WTC11 (cell line): ENCODE measurements at regions not wholly inside any gene's neighbourhood (a gene's known extent, or its start where the extent isn't known, plus 50 kb on each side); places are given as distances from the start of the nearest gene placed in this dataset.

ENCODE experiments used
- ATAC-seq: fragments of 200-7000 bp; cut with Tn5 transposase; 2 replicates; pipeline ENCODE4 v1.10.0; 2021; ENCODE audit warnings: mild to moderate bottlenecking, moderate library complexity
- CTCF ChIA-PET: fragments of 300-600 bp; sonication (Branson Sonifier 250); formaldehyde crosslinking; loops from one replicate; lab custom pipeline; 2021; ENCODE audit warnings: antibody characterized with exemption; lab: Charles Lee
- POLR2A ChIA-PET: fragments of 350-600 bp; sonication (Branson Sonifier 250); formaldehyde crosslinking; loops from one replicate; lab custom pipeline; 2021; ENCODE audit warnings: antibody characterized with exemption; lab: Charles Lee
- DNase-seq: peaks from one replicate; pipeline ENCODE4 v3.0.0; 2021; ENCODE audit warnings: low spot score
- H3K27ac Mint-ChIP-seq: 2 replicates; pipeline ENCODE4 v1.8.0; 2021; ENCODE audit warnings: mixed read lengths
- H3K27me3 Mint-ChIP-seq: 2 replicates; pipeline ENCODE4 v1.8.0; 2021; ENCODE audit warnings: low read depth, mild to moderate bottlenecking, moderate library complexity, mixed read lengths
- H3K36me3 Mint-ChIP-seq: 2 replicates; pipeline ENCODE4 v1.8.0; 2021; ENCODE audit warnings: mixed read lengths
- H3K4me1 Mint-ChIP-seq: 2 replicates; pipeline ENCODE4 v1.8.0; 2022; ENCODE audit warnings: mixed read lengths
- H3K4me3 Mint-ChIP-seq: 2 replicates; pipeline ENCODE4 v1.8.0; 2021; ENCODE audit warnings: mild to moderate bottlenecking, moderate library complexity, mixed read lengths
- H3K9me3 Mint-ChIP-seq: 2 replicates; pipeline ENCODE4 v1.8.0; 2021; ENCODE audit warnings: mixed read lengths
- AR ChIP-seq: fragments of 250-450 bp; sonication (Bioruptor Pico); IDR thresholded peaks from 2 replicates; pipeline ENCODE4 v1.9.0; 2021; ENCODE audit warnings: mild to moderate bottlenecking
- ATF6 ChIP-seq: sonication (generic); formaldehyde crosslinking; IDR thresholded peaks from 2 replicates; pipeline ENCODE4 v1.8.1; 2023; ENCODE audit warnings: mild to moderate bottlenecking, missing genetic modification reagents
- FOXP1 ChIP-seq: sonication (generic); formaldehyde crosslinking; IDR thresholded peaks from 2 replicates; pipeline ENCODE4 v1.8.0; 2022; ENCODE audit warnings: missing genetic modification reagents, mild to moderate bottlenecking, moderate library complexity, borderline replicate concordance
- JAZF1 ChIP-seq: fragments of 250-450 bp; sonication (Bioruptor Pico); IDR thresholded peaks from 2 replicates; pipeline ENCODE4 v1.9.0; 2021; ENCODE audit warnings: moderate library complexity, mild to moderate bottlenecking, inconsistent platforms
- JUN ChIP-seq: sonication (generic); formaldehyde crosslinking; IDR thresholded peaks from 2 replicates; pipeline ENCODE4 v1.8.0; 2023; ENCODE audit warnings: mild to moderate bottlenecking, missing genetic modification reagents
- NFE2L1 ChIP-seq: sonication (generic); formaldehyde crosslinking; IDR thresholded peaks from 2 replicates; pipeline ENCODE4 v1.8.1; 2023; ENCODE audit warnings: missing genetic modification reagents
- NR2C2 ChIP-seq: sonication (generic); formaldehyde crosslinking; IDR thresholded peaks from 2 replicates; pipeline ENCODE4 v1.8.0; 2022; ENCODE audit warnings: mild to moderate bottlenecking, missing genetic modification reagents
- TCF7 ChIP-seq: sonication (generic); formaldehyde crosslinking; IDR thresholded peaks from 2 replicates; pipeline ENCODE4 v1.8.0; 2022; ENCODE audit warnings: mild to moderate bottlenecking, low read depth, missing genetic modification reagents, moderate library complexity
- ZNF121 ChIP-seq: sonication (generic); formaldehyde crosslinking; IDR thresholded peaks from 2 replicates; pipeline ENCODE4 v1.8.0; 2023; ENCODE audit warnings: missing genetic modification reagents
- ZNF219 ChIP-seq: sonication (generic); formaldehyde crosslinking; IDR thresholded peaks from 2 replicates; pipeline ENCODE4 v1.8.0; 2023; ENCODE audit warnings: missing genetic modification reagents, mild to moderate bottlenecking, borderline replicate concordance
- ZNF425 ChIP-seq: fragments of 250-450 bp; sonication (Bioruptor Pico); conservative IDR thresholded peaks from 2 replicates; pipeline ENCODE4 v1.9.0; 2021; ENCODE audit warnings: mild to moderate bottlenecking
- TF ChIP-seq, protein P1 (sequence below): sonication (generic); formaldehyde crosslinking; IDR thresholded peaks from 2 replicates; pipeline ENCODE4 v1.8.1; 2023; ENCODE audit warnings: mild to moderate bottlenecking, missing genetic modification reagents, moderate library complexity
- TF ChIP-seq, protein P2 (sequence below): sonication (generic); formaldehyde crosslinking; IDR thresholded peaks from 2 replicates; pipeline ENCODE4 v1.8.0; 2022; ENCODE audit warnings: mild to moderate bottlenecking, missing genetic modification reagents
- TF ChIP-seq, protein P3 (sequence below): sonication (generic); formaldehyde crosslinking; conservative IDR thresholded peaks from 2 replicates; pipeline ENCODE4 v1.8.1; 2023; ENCODE audit warnings: mild to moderate bottlenecking, low read depth, missing genetic modification reagents, moderate library complexity

DNA sequence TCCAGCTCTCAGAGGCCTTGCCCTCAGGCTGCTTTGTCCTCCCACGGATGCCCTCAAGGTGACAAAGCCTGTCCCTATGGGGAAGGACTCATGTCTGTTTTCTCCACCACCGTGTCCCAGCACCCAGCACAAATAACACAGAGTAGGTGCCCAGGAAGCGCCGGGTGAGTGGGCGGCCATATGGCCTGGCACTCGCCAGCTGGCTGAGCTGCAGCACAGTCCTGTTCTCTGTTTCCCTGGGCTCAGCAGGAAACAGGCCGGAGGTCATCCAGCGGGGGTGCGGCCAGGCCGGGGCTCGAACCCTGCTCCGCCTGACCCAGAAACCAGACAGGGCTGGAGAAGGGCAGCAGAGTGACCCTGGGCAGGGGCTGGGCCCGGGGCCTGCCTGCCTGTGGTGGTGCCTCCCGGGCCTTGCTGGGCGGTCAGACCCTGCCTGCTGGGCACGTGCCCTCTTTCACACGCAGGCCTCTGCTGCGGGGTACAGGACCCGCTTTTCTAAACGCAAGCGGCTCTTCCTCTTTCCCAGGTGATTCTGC lies 139.0 kb upstream of the CIBAR2 start:
- Mint-ChIP-seq H3K27me3 (no peaks in the 10 kb centered on the region; the same call in 1 of the 2 replicates), H3K9me3 (no peaks in the 10 kb centered on the region), H3K4me1 (peaks cover 3% of the 10 kb centered on the region), H3K27ac (0 out of 2 replicates have a peak overlapping the region, but pooled peaks have one; percentile 23), H3K4me3 (no peak overlapping the region), H3K36me3 (no peaks in the 10 kb centered on the region)
- DNase-seq (no peak), ATAC-seq (no peak)
- ChIA-PET CTCF (interaction anchor here (0.6 to 4.3 kb wide), 7 partner anchors 11 to 136 kb away, joined by 3 to 41 read pairs (median 14); no protein-coding TSS in a partner anchor), POLR2A (no interaction called here)
- no peak for TF ChIP-seq ATF6 (CRISPR knock-in tag)
- no peak for TF ChIP-seq AR (CRISPR knock-in tag)
- TF ChIP-seq ZNF425 (CRISPR knock-in tag): no peak
- no peak for TF ChIP-seq JUN (CRISPR knock-in tag)
- TF ChIP-seq, protein P1, sequence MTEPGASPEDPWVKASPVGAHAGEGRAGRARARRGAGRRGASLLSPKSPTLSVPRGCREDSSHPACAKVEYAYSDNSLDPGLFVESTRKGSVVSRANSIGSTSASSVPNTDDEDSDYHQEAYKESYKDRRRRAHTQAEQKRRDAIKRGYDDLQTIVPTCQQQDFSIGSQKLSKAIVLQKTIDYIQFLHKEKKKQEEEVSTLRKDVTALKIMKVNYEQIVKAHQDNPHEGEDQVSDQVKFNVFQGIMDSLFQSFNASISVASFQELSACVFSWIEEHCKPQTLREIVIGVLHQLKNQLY (CRISPR knock-in tag): no peak
- no peak for TF ChIP-seq ZNF121 (CRISPR knock-in tag)

DNA sequence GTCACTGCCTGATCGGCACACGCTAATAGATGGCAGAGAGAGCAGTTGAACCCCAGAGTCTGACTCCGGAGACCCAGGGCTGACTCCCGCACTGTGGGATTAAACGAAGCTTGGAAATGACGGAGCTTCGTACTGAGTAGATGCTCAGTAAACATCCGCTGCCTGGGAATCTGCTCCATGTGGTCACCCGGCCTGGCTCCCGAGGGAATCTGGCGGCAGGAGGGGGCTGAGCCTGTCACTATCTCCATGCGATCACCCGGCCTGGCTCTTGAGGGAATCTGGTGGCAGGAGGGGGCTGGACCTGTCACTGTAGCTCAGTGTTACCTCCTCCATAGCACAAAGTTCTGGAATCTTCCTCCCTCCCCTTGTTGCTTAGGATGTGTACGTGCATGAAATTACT lies 139.7 kb upstream of the CIBAR2 start:
- H3K9me3 Mint-ChIP-seq: no peaks in the 10 kb centered on the region
- DNase-seq (no peak), ATAC-seq (no peak)
- H3K36me3 Mint-ChIP-seq: no peaks in the 10 kb centered on the region
- peaks cover 2% of the 10 kb centered on the region for H3K4me1 Mint-ChIP-seq
- ChIA-PET POLR2A (interaction anchor here (0.6 kb wide), 1 partner anchor 21 kb away, joined by 5 read pairs; no protein-coding TSS in a partner anchor), CTCF (interaction anchor here (0.8 to 4.3 kb wide), 27 partner anchors 9 to 508 kb away, joined by 3 to 41 read pairs (median 6); no protein-coding TSS in a partner anchor)
- H3K4me3 Mint-ChIP-seq: no peak overlapping the region
- H3K27ac Mint-ChIP-seq: no peak overlapping the region
- no peaks in the 10 kb centered on the region; the same call in 1 of the 2 replicates for H3K27me3 Mint-ChIP-seq
- TF ChIP-seq NFE2L1 (CRISPR knock-in tag) (no peak), NR2C2 (CRISPR knock-in tag) (no peak), JAZF1 (CRISPR knock-in tag) (no peak), FOXP1 (no peak), ZNF219 (CRISPR knock-in tag) (no peak), TCF7 (no peak)
- TF ChIP-seq, protein P2, sequence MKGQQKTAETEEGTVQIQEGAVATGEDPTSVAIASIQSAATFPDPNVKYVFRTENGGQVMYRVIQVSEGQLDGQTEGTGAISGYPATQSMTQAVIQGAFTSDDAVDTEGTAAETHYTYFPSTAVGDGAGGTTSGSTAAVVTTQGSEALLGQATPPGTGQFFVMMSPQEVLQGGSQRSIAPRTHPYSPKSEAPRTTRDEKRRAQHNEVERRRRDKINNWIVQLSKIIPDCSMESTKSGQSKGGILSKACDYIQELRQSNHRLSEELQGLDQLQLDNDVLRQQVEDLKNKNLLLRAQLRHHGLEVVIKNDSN: no peak
- TF ChIP-seq, protein P3, sequence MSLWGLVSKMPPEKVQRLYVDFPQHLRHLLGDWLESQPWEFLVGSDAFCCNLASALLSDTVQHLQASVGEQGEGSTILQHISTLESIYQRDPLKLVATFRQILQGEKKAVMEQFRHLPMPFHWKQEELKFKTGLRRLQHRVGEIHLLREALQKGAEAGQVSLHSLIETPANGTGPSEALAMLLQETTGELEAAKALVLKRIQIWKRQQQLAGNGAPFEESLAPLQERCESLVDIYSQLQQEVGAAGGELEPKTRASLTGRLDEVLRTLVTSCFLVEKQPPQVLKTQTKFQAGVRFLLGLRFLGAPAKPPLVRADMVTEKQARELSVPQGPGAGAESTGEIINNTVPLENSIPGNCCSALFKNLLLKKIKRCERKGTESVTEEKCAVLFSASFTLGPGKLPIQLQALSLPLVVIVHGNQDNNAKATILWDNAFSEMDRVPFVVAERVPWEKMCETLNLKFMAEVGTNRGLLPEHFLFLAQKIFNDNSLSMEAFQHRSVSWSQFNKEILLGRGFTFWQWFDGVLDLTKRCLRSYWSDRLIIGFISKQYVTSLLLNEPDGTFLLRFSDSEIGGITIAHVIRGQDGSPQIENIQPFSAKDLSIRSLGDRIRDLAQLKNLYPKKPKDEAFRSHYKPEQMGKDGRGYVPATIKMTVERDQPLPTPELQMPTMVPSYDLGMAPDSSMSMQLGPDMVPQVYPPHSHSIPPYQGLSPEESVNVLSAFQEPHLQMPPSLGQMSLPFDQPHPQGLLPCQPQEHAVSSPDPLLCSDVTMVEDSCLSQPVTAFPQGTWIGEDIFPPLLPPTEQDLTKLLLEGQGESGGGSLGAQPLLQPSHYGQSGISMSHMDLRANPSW (CRISPR knock-in tag): no peak
